Astrocyte (in vitro differentiated cells and primary cell): ENCODE measurements at regions not wholly inside any gene's neighbourhood (a gene's known extent, or its start where the extent isn't known, plus 50 kb on each side); places are given as distances from the start of the nearest gene placed in this dataset.

Source experiments
- EZH2 ChIP-seq: IDR thresholded peaks from 2 replicates; pipeline ENCODE4 v1.6.1; 2012; ENCODE audit warnings: mild to moderate bottlenecking, low read length, inconsistent platforms; ENCODE audit not compliant: insufficient read depth
- TF ChIP-seq, protein P1 (sequence below): IDR thresholded peaks from 2 replicates; pipeline ENCODE4 v1.5.1; 2011; ENCODE audit warnings: low read depth, mild to moderate bottlenecking, inconsistent platforms, low read length, moderate library complexity; ENCODE audit not compliant: insufficient read depth

DNA sequence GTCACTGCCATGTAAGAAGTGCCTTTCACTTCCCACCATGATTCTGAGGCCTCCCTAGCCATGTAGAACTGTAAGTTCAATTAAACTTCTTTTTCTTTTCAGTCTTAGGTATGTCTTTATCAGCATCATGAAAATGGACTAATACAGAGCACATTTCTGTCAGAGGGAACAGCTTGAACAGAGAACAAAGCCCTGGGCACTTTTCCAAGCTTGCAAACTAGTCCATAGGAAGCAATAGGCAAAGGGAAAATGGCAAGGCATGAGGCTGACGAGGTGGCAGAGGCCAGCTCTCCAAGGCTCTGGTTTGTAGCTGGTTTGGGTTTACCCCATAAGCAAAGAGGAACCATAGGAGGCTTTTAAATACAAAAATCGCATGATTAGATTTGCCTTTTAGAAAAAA is 185.1 kb upstream of the HDDC2 start:
- TF ChIP-seq, protein P1, sequence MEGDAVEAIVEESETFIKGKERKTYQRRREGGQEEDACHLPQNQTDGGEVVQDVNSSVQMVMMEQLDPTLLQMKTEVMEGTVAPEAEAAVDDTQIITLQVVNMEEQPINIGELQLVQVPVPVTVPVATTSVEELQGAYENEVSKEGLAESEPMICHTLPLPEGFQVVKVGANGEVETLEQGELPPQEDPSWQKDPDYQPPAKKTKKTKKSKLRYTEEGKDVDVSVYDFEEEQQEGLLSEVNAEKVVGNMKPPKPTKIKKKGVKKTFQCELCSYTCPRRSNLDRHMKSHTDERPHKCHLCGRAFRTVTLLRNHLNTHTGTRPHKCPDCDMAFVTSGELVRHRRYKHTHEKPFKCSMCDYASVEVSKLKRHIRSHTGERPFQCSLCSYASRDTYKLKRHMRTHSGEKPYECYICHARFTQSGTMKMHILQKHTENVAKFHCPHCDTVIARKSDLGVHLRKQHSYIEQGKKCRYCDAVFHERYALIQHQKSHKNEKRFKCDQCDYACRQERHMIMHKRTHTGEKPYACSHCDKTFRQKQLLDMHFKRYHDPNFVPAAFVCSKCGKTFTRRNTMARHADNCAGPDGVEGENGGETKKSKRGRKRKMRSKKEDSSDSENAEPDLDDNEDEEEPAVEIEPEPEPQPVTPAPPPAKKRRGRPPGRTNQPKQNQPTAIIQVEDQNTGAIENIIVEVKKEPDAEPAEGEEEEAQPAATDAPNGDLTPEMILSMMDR: no peak
- TF ChIP-seq EZH2: no peak
